PFSK-1 (cell line): ENCODE measurements at regions not wholly inside any gene's neighbourhood (a gene's known extent, or its start where the extent isn't known, plus 50 kb on each side); places are given as distances from the start of the nearest gene placed in this dataset.

Source experiments
- POLR2AphosphoS5 ChIP-seq: IDR thresholded peaks from 2 replicates; pipeline ENCODE4 v1.6.1; 2012; ENCODE audit warnings: low read depth, mild to moderate bottlenecking, control low read depth, low read length, moderate library complexity
- REST ChIP-seq, 2 experiments: IDR thresholded peaks; 2 replicates each; pipeline versions ENCODE4 v1.6.1 to v1.8.0; 2011 to 2012; ENCODE audit warnings: low read depth in 2 of 2, low read length in 2 of 2, control low read depth in 1 of 2, inconsistent platforms in 1 of 2, mild to moderate bottlenecking in 1 of 2, moderate library complexity in 1 of 2; ENCODE audit not compliant: insufficient read depth in 1 of 2
- SIN3A ChIP-seq: IDR thresholded peaks from 2 replicates; pipeline ENCODE4 v1.6.1; 2012; ENCODE audit warnings: mild to moderate bottlenecking, low read length, moderate library complexity, borderline replicate concordance; ENCODE audit not compliant: insufficient read depth

- TF ChIP-seq REST (IDR thresholded peaks at IDR 0.05; ENCODE audit: insufficient read depth in 1 of 2, low read depth in 2 of 2, low read length in 2 of 2) (no peak), POLR2AphosphoS5 (no peak), SIN3A (no peak)
These were observed 68.7 kb upstream of the CACNA1A start for GRCh38 chr19:13574933-13575332.
